ENCODE measurements at regions not wholly inside any gene's neighbourhood (a gene's known extent, or its start where the extent isn't known, plus 50 kb on each side); places are given as distances from the start of the nearest gene placed in this dataset.

- ATAC-seq = no peak
These were observed 283.4 kb downstream of the HAO1 start for GRCh38 chr20:7656687-7657467.

DNA sequence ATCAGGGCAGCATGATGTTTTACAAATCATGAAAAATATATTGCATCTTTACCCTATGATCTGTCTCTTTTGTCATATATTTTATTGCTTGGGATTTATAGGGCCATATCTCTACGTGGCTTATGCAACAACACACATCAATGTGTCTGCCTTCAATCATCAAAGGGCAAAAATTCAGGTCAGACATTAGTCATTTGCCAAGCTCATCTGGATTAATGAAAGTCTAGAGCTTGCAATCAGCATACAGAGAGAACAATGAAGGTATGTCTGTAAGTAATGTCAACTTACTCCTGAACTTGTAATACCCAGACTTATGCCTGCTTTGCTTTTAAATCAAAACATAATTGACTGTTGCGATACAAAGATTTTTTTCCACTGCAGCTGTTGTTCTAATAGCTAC lies 282.7 kb downstream of the HAO1 start:
- ATAC-seq = no peak

- no peak for ATAC-seq
These were observed 280.1 kb downstream of the HAO1 start for GRCh38 chr20:7660165-7660564.

GRCh38 chr20:7665376-7665775 lies 274.9 kb downstream of the HAO1 start:
- ATAC-seq = no peak

GRCh38 chr20:7667194-7667593 lies 273.1 kb downstream of the HAO1 start:
- ATAC-seq = no peak

GRCh38 chr20:7672571-7672970 lies 267.7 kb downstream of the HAO1 start:
- ATAC-seq = no peak

DNA sequence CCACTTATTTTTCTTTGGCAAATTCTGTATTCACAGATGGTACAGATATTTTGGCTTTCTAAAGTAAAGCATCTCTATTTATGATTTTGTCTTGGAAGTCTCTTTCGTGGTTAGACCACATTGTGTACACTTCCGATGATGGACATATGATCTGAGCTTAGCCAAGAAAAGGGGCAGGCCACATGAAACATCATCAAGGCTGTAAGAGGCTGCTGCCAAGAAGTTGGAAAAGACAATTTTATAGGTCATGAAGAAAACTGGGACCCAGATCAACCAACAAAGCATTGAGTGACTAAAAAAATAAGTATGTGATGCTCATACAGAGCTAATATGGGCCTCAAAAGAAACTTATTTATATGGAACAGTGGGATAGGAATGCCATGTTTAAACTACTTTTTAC lies 266.4 kb downstream of the HAO1 start:
- ATAC-seq = no peak

DNA sequence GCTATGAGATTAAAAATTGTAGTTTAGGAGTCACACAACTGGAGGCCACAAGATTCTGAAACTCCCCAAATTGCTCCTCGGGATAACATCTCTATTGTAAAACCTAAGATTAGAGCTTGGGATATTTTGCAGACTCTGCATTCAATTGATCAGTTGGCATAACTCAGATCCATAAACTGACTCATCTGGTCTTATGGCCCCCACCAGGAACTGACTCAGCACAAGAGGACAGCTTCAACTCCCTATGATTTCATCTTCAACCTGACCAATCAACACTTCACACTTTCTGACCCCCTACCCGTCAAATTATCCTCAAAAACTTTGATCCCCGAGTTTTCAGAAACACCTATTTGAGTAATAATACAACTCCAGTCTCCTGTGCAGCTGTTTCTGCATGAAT lies 257.3 kb downstream of the HAO1 start:
- ATAC-seq = no peak

GRCh38 chr20:7687065-7687464 lies 253.2 kb downstream of the HAO1 start:
- no peak for ATAC-seq

GRCh38 chr20:7689151-7689550 lies 251.1 kb downstream of the HAO1 start:
- no peak for ATAC-seq

- ATAC-seq = no peak
These were observed 248.5 kb downstream of the HAO1 start for GRCh38 chr20:7691647-7692269.

DNA sequence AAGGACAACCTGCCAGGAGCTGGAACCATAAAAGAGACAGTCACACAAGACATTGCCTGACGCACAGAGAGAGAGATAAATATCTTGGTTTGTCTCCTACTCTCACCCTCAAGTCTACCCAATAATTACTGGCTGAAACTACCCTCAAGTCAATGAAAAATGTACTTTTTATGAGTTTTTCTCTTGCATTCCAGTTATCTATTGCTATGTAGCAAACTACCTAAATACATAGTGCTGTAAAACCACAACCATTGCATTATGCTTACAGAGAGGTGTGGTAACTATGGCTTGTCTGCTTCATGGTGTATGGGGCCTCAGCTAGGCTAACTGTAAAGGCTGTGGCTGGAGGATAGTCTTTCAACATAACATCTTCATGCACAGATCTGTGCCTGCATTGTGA lies 247.8 kb downstream of the HAO1 start:
- ATAC-seq = no peak

DNA sequence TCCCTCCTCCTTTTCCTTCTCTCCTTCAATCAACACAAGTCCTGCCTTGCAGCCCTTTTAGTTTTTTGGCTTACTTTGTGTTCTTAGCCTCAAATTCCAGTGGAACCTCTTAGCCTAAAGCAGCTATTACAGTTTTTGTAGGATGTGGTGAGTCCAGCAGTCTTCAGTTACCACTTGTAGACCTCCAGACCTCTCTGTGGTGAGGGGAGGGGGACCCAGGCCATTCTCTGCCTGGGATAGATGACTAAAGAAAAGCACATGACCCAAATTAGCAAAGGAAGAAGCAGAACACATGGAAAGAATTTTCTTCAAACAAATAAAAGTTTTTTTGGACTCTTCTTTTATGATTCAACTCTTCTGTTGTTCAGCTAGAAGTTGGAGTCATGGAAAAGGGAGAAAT lies 246.5 kb downstream of the HAO1 start:
- ATAC-seq = no peak

DNA sequence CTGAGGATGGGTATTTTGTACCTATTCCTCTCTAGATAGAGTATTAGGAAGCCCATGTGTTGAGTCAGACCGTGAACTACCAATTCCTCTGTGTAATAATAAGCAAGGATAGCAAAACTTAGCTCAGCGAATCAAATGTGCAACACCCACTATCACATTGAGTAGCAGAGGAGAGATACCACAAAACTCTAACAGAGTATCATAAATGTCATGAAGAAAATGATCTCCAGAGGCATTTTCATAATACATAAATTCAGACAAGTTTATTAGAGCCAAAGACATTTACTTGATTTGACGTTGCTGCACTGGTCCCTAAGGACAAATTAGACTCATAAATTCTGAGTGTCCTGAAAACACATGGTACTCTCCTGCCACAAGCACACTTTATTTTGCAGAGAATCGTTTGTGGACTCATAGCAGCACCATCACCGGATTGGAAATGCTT lies 245.2 kb downstream of the HAO1 start:
- no peak for ATAC-seq

DNA sequence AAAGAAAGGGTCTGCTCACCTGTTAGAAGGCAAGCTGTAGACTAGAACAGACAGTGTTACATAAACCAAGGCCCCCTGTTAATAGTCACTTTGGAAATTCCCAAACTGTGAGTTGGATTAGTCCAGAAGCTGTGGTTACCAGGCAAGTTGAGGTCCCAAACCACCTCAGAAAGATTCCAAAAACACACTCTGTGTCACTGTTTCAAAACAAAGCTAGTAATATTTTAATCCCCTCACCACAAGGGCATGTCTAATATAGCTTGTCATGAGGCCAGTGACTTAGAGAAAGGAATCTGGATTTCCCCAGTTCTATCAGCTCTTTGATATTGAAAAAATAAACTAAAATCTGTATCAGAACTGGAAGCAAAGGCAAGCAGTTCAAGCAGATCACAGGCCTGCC lies 244.6 kb downstream of the HAO1 start:
- no peak for ATAC-seq

GRCh38 chr20:7696311-7696710 lies 243.9 kb downstream of the HAO1 start:
- peak; percentile 17 for ATAC-seq

- ATAC-seq = no peak
These were observed 238.1 kb downstream of the HAO1 start for GRCh38 chr20:7702141-7702540.

DNA sequence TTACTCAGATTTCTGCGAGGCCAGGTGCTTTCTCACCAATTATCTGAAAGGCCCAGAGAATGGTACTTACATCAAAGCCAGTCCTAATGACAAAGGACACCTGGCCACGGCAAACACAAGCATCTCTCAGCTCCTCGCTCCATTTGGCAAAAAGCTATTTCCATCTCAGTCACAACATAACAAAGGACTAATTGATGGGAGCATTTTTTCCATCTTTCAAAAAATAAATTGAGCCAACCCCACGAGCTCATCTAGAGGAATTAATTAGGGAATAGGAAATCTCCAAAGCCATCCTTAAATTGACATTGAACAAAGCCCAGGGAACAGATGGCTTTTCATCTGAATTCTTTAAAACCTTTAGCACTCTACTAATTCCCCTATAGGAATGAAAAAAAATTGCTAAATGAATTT lies 236.7 kb downstream of the HAO1 start:
- no peak for ATAC-seq

- no peak for ATAC-seq
These were observed 236.3 kb downstream of the HAO1 start for GRCh38 chr20:7703996-7704395.

DNA sequence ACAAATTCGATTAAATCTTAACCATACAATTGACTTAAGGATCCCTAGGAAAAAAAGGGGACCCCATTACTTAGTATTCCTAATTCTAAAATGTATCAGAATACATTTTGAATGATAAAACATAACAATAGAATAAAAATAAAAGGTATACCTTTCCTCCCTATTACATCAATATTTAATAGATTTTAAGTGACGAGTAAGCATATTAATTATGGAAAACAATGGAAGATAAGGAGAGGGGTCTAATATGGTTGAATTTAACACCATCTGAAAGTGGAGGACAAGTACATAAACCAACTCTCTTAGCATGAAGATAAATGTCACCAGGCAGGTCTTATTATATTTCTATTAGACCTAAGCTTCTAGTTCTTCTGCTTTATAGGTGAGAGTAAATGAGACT lies 232.1 kb downstream of the HAO1 start:
- no peak for ATAC-seq

DNA sequence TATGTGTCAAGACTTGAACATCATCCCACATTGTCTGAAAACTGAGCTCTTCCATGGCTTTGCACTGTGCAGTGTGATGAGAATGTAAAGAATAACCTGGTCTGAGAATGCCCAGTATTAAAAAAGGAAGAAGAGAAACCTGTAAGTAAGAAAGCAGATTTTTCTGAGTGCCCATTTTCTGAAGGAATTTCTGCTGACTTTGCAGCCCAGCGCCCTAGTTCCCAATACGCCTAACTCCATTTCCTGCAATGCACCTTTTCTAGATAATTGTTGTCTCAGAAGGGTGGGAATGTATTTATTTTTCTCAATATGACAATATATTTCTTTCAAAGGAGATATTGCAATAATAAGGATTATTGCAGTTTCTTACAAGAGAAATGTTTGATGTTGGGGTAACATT lies 231.5 kb downstream of the HAO1 start:
- no peak for ATAC-seq

DNA sequence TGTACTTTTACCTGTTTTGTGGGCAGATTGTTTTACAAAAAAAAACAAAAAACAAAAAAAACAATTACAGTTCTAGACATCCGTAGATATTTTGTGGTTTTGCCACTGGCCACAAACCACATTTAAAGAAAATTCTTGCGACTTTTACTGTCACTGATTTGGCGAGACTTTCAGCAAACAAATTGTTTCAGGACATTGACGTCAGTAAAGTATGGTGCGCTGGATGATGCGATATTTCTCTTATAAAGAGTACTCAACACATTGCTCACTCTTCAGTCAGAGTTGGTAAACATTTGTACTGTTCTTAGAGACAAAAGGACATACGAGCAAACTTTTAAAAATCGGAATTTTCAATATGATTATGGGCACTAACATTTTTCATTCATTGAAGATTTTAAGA lies 229.8 kb downstream of the HAO1 start:
- ATAC-seq = no peak

GRCh38 chr20:7712661-7713060 lies 227.6 kb downstream of the HAO1 start:
- ATAC-seq = no peak

DNA sequence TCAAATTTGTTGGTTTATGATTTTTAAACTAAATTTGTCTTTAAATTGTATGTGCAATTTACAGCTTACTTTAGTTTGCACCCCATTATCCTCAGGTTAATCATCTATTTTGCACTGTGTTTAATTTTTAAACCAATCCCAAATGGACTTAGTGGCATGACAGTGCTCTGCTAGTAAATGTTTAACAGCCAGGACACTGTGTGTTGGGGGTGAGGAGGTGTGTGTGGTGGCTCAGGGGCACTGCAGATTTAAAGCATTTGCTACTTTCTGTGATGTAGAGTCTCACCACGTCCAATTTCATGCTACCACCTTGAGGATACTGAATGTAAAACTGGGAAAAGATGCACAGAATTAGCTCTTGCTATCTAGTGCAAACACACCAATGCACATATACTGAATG lies 225.7 kb downstream of the HAO1 start:
- ATAC-seq = no peak
